H9 (cell line): ENCODE measurements at regions not wholly inside any gene's neighbourhood (a gene's known extent, or its start where the extent isn't known, plus 50 kb on each side); places are given as distances from the start of the nearest gene placed in this dataset.

Experiments used
- DNase-seq: peaks from one replicate; pipeline ENCODE4 v3.0.0-alpha.2; 2017
- H2AFZ ChIP-seq: one replicate; pipeline ENCODE4 v1.6.1; 2013; ENCODE audit warnings: mild to moderate bottlenecking, low read length, control low read depth, moderate library complexity
- H2AK5ac ChIP-seq: 2 replicates; pipeline ENCODE4 v1.6.1; 2013; ENCODE audit warnings: low read length, control low read depth, mixed read lengths; ENCODE audit not compliant: insufficient read length
- H2BK120ac ChIP-seq: one replicate; pipeline ENCODE4 v1.6.1; 2013; ENCODE audit warnings: low read depth, mild to moderate bottlenecking, low read length, control low read depth, inconsistent platforms; ENCODE audit not compliant: poor library complexity, severe bottlenecking
- H2BK12ac ChIP-seq: 2 replicates; pipeline ENCODE4 v1.6.1; 2013; ENCODE audit warnings: low read length, control low read depth, mixed read lengths, low read depth; ENCODE audit not compliant: insufficient read length
- H2BK15ac ChIP-seq: 2 replicates; pipeline ENCODE4 v1.6.1; 2013; ENCODE audit warnings: low read depth, low read length, control low read depth
- H2BK20ac ChIP-seq: one replicate; pipeline ENCODE4 v1.6.1; 2013; ENCODE audit warnings: low read depth, mild to moderate bottlenecking, low read length, control low read depth, inconsistent platforms; ENCODE audit not compliant: poor library complexity, severe bottlenecking
- H2BK5ac ChIP-seq: 2 replicates; pipeline ENCODE4 v1.6.1; 2013; ENCODE audit warnings: low read length, control low read depth, mixed read lengths; ENCODE audit not compliant: insufficient read length
- H3K14ac ChIP-seq: 2 replicates; pipeline ENCODE4 v1.6.1; 2013; ENCODE audit warnings: low read length, control low read depth; ENCODE audit not compliant: insufficient read depth
- H3K18ac ChIP-seq: 2 replicates; pipeline ENCODE4 v1.6.1; 2013; ENCODE audit warnings: low read depth, mild to moderate bottlenecking, mixed read lengths, low read length, control low read depth; ENCODE audit not compliant: insufficient read length
- H3K23ac ChIP-seq: 2 replicates; pipeline ENCODE4 v1.6.1; 2013; ENCODE audit warnings: low read length, control low read depth, mixed read lengths, low read depth; ENCODE audit not compliant: insufficient read length
- H3K23me2 ChIP-seq: 2 replicates; pipeline ENCODE4 v1.6.1; 2013; ENCODE audit warnings: low read depth, mild to moderate bottlenecking, mixed read lengths, low read length, control low read depth; ENCODE audit not compliant: insufficient read length, poor library complexity, severe bottlenecking
- H3K27ac ChIP-seq: 2 replicates; pipeline ENCODE4 v1.5.1; 2013; ENCODE audit warnings: low read length, control low read depth, mixed read lengths, low read depth; ENCODE audit not compliant: insufficient read length
- H3K27me3 ChIP-seq: 2 replicates; pipeline ENCODE4 v1.6.1; 2013; ENCODE audit warnings: low read length, control low read depth, inconsistent platforms; ENCODE audit not compliant: insufficient read depth
- H3K4ac ChIP-seq: 2 replicates; pipeline ENCODE4 v1.6.1; 2013; ENCODE audit warnings: low read depth, mild to moderate bottlenecking, control low read depth, inconsistent platforms, low read length, moderate library complexity
- H3K4me1 ChIP-seq: 2 replicates; pipeline ENCODE4 v1.6.1; 2013; ENCODE audit warnings: low read length, control low read depth, inconsistent platforms; ENCODE audit not compliant: insufficient read depth
- H3K4me2 ChIP-seq: 2 replicates; pipeline ENCODE4 v1.6.1; 2013; ENCODE audit warnings: low read length, control low read depth, mixed read lengths; ENCODE audit not compliant: insufficient read length, insufficient read depth
- H3K56ac ChIP-seq: 2 replicates; pipeline ENCODE4 v1.6.1; 2013; ENCODE audit warnings: low read depth, mild to moderate bottlenecking, mixed read lengths, low read length, control low read depth; ENCODE audit not compliant: insufficient read length
- H3K79me1 ChIP-seq: 2 replicates; pipeline ENCODE4 v1.6.1; 2013; ENCODE audit warnings: low read depth, mild to moderate bottlenecking, moderate library complexity, low read length, control low read depth, inconsistent platforms; ENCODE audit not compliant: insufficient read depth, poor library complexity, severe bottlenecking
- H3K79me2 ChIP-seq: 2 replicates; pipeline ENCODE4 v1.6.1; 2013; ENCODE audit warnings: low read length, control low read depth, inconsistent platforms; ENCODE audit not compliant: insufficient read depth
- H3K9ac ChIP-seq: 2 replicates; pipeline ENCODE4 v1.6.1; 2013; ENCODE audit warnings: low read length, control low read depth, mixed read lengths; ENCODE audit not compliant: insufficient read length; ENCODE audit errors: extremely low read depth
- H3K9me3 ChIP-seq: one replicate; pipeline ENCODE4 v1.6.1; 2013; ENCODE audit warnings: low read depth, low read length, inconsistent platforms; ENCODE audit not compliant: control insufficient read depth
- H3T11ph ChIP-seq: one replicate; pipeline ENCODE4 v1.6.1; 2013; ENCODE audit warnings: mild to moderate bottlenecking, low read length, control low read depth, inconsistent platforms
- H4K20me1 ChIP-seq: one replicate; pipeline ENCODE4 v1.6.1; 2013; ENCODE audit not compliant: control insufficient read depth, insufficient read length, insufficient read depth
- H4K5ac ChIP-seq: 2 replicates; pipeline ENCODE4 v1.6.1; 2013; ENCODE audit warnings: low read depth, mild to moderate bottlenecking, mixed read lengths, low read length, control low read depth; ENCODE audit not compliant: insufficient read length
- H4K8ac ChIP-seq: replicated peaks from 2 replicates; pipeline ENCODE4 v1.6.1; 2013; ENCODE audit warnings: low read length, control low read depth, mixed read lengths, low read depth; ENCODE audit not compliant: insufficient read length
- H4K91ac ChIP-seq: 2 replicates; pipeline ENCODE4 v1.6.1; 2013; ENCODE audit warnings: low read depth, mild to moderate bottlenecking, moderate library complexity, mixed read lengths, low read length, control low read depth; ENCODE audit not compliant: insufficient read length
- H3K27ac Mint-ChIP-seq, 3 experiments: 2 replicates in 2 of 3; 3 replicates in 1 of 3; pipeline ENCODE4 v1.8.0; 2020 to 2021; ENCODE audit warnings: mixed read lengths in 3 of 3, mild to moderate bottlenecking in 1 of 3, moderate library complexity in 1 of 3
- H3K27me3 Mint-ChIP-seq: 2 replicates; pipeline ENCODE4 v1.8.0; 2021; ENCODE audit warnings: low read depth, mild to moderate bottlenecking, moderate library complexity, mixed read lengths
- H3K36me3 Mint-ChIP-seq, 3 experiments: 2 replicates in 2 of 3; 3 replicates in 1 of 3; pipeline ENCODE4 v1.8.0; 2020 to 2021; ENCODE audit warnings: low read depth in 3 of 3, mixed read lengths in 3 of 3; ENCODE audit not compliant: insufficient read depth in 1 of 3
- H3K4me1 Mint-ChIP-seq, 2 experiments: 2 replicates each; pipeline ENCODE4 v1.8.0; 2020; ENCODE audit warnings: mixed read lengths in 2 of 2
- H3K4me3 Mint-ChIP-seq, 2 experiments: 2 replicates in 1 of 2; 3 replicates in 1 of 2; pipeline ENCODE4 v1.8.0; 2020 to 2021; ENCODE audit warnings: mild to moderate bottlenecking in 2 of 2, mixed read lengths in 2 of 2, moderate library complexity in 1 of 2
- H3K9me3 Mint-ChIP-seq, 2 experiments: 2 replicates in 1 of 2; 3 replicates in 1 of 2; pipeline ENCODE4 v1.8.0; 2020; ENCODE audit warnings: mild to moderate bottlenecking in 2 of 2, mixed read lengths in 2 of 2, moderate library complexity in 1 of 2
- WGBS: extraction: QIAGEN DNeasy Blood & Tissue Kit; methylation state at CpG from one replicate; pipeline ENCODE4 v1.1.7; 2013; ENCODE audit warnings: missing lambda C conversion rate, low lambda C conversion rate, mixed read lengths; ENCODE audit not compliant: insufficient read length; ENCODE audit errors: extremely low coverage; 5-methylcytosine and 5-hydroxymethylcytosine counted together
- TF ChIP-seq, protein P1 (sequence below): fragments of 200-600 bp; sonication (generic); conservative IDR thresholded peaks from 3 replicates; pipeline ENCODE4 v1.8.0; 2021; ENCODE audit warnings: antibody characterized with exemption, mild to moderate bottlenecking

DNA sequence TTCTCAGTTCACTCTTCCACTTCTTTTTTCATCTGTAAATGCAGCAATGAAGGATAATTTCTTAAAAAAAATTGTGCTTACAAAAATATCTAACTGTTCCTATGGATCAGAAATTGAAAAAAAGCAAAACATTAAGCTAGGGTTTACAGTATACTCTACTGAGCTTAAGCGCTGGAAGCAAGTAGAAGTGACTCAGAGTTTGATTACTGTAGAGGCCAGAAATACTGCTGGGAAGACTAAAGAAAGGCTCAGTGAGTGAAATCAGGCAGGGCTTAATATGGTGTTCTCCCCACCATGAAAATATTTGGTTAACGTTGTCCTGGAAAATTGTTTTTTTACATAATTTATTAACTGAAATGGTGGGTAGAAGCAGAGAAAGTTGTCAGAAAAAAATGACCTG, 1061.8 kb upstream of the GRIA3 start:
- Histone ChIP-seq H2BK5ac (no peak overlapping the region), H3K4me1 (no peaks in the 10 kb centered on the region), H2BK12ac (no peak overlapping the region), H3K27me3 (no peaks in the 10 kb centered on the region), H4K8ac (no peak overlapping the region), H2AK5ac (no peak overlapping the region), H3K18ac (no peak overlapping the region), H3K23me2 (no peaks in the 10 kb centered on the region), H3K9me3 (no peaks in the 10 kb centered on the region), H3K79me2 (no peaks in the 10 kb centered on the region), H4K20me1 (no peaks in the 10 kb centered on the region), H3K9ac (no peak overlapping the region), H3K4ac (no peak overlapping the region), H3K79me1 (no peaks in the 10 kb centered on the region), H4K5ac (no peak overlapping the region), H3K23ac (no peak overlapping the region), H3K56ac (no peak overlapping the region), H2BK120ac (no peak overlapping the region), H3K4me2 (no peak overlapping the region), H3K27ac (no peak overlapping the region), H3T11ph (no peak overlapping the region), H2AFZ (no peak overlapping the region), H2BK15ac (no peak overlapping the region), H4K91ac (no peak overlapping the region), H3K14ac (no peak overlapping the region), H2BK20ac (no peak overlapping the region)
- TF ChIP-seq, protein P1, sequence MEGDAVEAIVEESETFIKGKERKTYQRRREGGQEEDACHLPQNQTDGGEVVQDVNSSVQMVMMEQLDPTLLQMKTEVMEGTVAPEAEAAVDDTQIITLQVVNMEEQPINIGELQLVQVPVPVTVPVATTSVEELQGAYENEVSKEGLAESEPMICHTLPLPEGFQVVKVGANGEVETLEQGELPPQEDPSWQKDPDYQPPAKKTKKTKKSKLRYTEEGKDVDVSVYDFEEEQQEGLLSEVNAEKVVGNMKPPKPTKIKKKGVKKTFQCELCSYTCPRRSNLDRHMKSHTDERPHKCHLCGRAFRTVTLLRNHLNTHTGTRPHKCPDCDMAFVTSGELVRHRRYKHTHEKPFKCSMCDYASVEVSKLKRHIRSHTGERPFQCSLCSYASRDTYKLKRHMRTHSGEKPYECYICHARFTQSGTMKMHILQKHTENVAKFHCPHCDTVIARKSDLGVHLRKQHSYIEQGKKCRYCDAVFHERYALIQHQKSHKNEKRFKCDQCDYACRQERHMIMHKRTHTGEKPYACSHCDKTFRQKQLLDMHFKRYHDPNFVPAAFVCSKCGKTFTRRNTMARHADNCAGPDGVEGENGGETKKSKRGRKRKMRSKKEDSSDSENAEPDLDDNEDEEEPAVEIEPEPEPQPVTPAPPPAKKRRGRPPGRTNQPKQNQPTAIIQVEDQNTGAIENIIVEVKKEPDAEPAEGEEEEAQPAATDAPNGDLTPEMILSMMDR = no peak
- Mint-ChIP-seq H3K27ac (no peak overlapping the region), H3K36me3 (no peaks in the 10 kb centered on the region), H3K27me3 (no peaks in the 10 kb centered on the region), H3K4me3 (no peak overlapping the region), H3K9me3 (no peaks in the 10 kb centered on the region; a peak in 1 of 5 replicates), H3K4me1 (peaks cover 0 to 8% of the 10 kb centered on the region in 2 experiments; a peak in 3 of 4 replicates)
- no CpG with 5 or more reads among the region's 2 CpGs for WGBS
- DNase-seq = no peak
